Natural killer cell (primary cell): ENCODE measurements at regions not wholly inside any gene's neighbourhood (a gene's known extent, or its start where the extent isn't known, plus 50 kb on each side); places are given as distances from the start of the nearest gene placed in this dataset.

Source experiments
- ATAC-seq, 3 donors: fragments of 150-1000 bp in 2 of 3; fragments of 200-7000 bp in 1 of 3; cut with Tn5 transposase; 1 replicate in 1 of 3; 2 replicates in 2 of 3; pipeline ENCODE4 v1.10.0; 2021; ENCODE audit warnings: mild to moderate bottlenecking in 2 of 3, moderate library complexity in 2 of 3
- DNase-seq, 2 donors: peaks; one replicate each; pipeline versions ENCODE4 v3.0.0 to v3.0.0-alpha.2; 2013 to 2021; ENCODE audit warnings: mixed read lengths in 1 of 2
- H3K27ac ChIP-seq: one replicate; pipeline ENCODE4 v1.5.1; 2013; ENCODE audit warnings: mild to moderate bottlenecking, low read length
- H3K27me3 ChIP-seq: one replicate; pipeline ENCODE4 v1.6.1; 2013; ENCODE audit warnings: low read length; ENCODE audit not compliant: control insufficient read depth, insufficient read depth
- H3K36me3 ChIP-seq: one replicate; pipeline ENCODE4 v1.6.1; 2013; ENCODE audit warnings: low read length; ENCODE audit not compliant: control insufficient read depth, insufficient read depth
- H3K4me1 ChIP-seq: one replicate; pipeline ENCODE4 v1.6.1; 2013; ENCODE audit warnings: low read length; ENCODE audit not compliant: control insufficient read depth, insufficient read depth
- H3K4me3 ChIP-seq: one replicate; pipeline ENCODE4 v1.5.1; 2013; ENCODE audit warnings: low read length
- H3K9me3 ChIP-seq: one replicate; pipeline ENCODE4 v1.6.1; 2013; ENCODE audit warnings: low read length; ENCODE audit not compliant: control insufficient read depth, insufficient read depth
- H3K27ac Mint-ChIP-seq, 2 donors: one replicate each; pipeline ENCODE4 v1.8.0; 2022; ENCODE audit warnings: mild to moderate bottlenecking in 2 of 2, mixed read lengths in 2 of 2, moderate library complexity in 1 of 2
- H3K27me3 Mint-ChIP-seq, 2 donors: one replicate each; pipeline ENCODE4 v1.8.0; 2022; ENCODE audit warnings: low read depth in 2 of 2, mixed read lengths in 2 of 2
- H3K36me3 Mint-ChIP-seq: one replicate; pipeline ENCODE4 v1.8.0; 2022; ENCODE audit warnings: mixed read lengths
- H3K4me1 Mint-ChIP-seq, 2 donors: one replicate each; pipeline ENCODE4 v1.8.0; 2022; ENCODE audit warnings: mixed read lengths in 2 of 2
- H3K4me3 Mint-ChIP-seq: one replicate; pipeline ENCODE4 v1.8.0; 2022; ENCODE audit warnings: mild to moderate bottlenecking, moderate library complexity, mixed read lengths
- H3K9me3 Mint-ChIP-seq, 2 donors: one replicate each; pipeline ENCODE4 v1.8.0; 2022; ENCODE audit warnings: mixed read lengths in 2 of 2
- CTCF ChIP-seq: fragments of 200-600 bp; IDR thresholded peaks from one replicate; pipeline ENCODE4 v1.8.0; 2022; ENCODE audit warnings: antibody characterized with exemption
- WGBS: methylation state at CpG from one replicate; pipeline ENCODE4 v1.1.7; 2013; ENCODE audit warnings: missing lambda C conversion rate; ENCODE audit not compliant: insufficient coverage; 5-methylcytosine and 5-hydroxymethylcytosine counted together
- intact Hi-C: fragments of 100-400 bp; cut with micrococcal nuclease; formaldehyde crosslinking; loops from one replicate; pipeline ENCODE4 v1.14.2; 2022

GRCh38 chr12:124165695-124166094, 129.2 kb upstream of the RFLNA start:
- H3K9me3 Mint-ChIP-seq = no peaks in the 10 kb centered on the region
- Histone ChIP-seq H3K4me3 (no peak overlapping the region), H3K4me1 (no peaks in the 10 kb centered on the region), H3K27me3 (no peaks in the 10 kb centered on the region), H3K36me3 (no peaks in the 10 kb centered on the region), H3K27ac (no peak overlapping the region), H3K9me3 (no peaks in the 10 kb centered on the region)
- no peaks in the 10 kb centered on the region for H3K36me3 Mint-ChIP-seq
- WGBS = 57% methylated on average over 1 of the region's 2 CpGs
- peaks cover 0 to 7% of the 10 kb centered on the region in 2 donors for H3K4me1 Mint-ChIP-seq
- H3K27me3 Mint-ChIP-seq = peaks cover 0 to 6% of the 10 kb centered on the region in 2 donors
- no peak overlapping the region for H3K27ac Mint-ChIP-seq
- no peak for TF ChIP-seq CTCF
- no peak for ATAC-seq
- H3K4me3 Mint-ChIP-seq = no peak overlapping the region
- intact Hi-C loops = no loop called here
- no peak for DNase-seq

- TF ChIP-seq CTCF = no peak
- no peaks in the 10 kb centered on the region for H3K4me1 ChIP-seq
- H3K27me3 ChIP-seq = no peaks in the 10 kb centered on the region
- H3K9me3 ChIP-seq = no peaks in the 10 kb centered on the region
- no peak overlapping the region for H3K27ac Mint-ChIP-seq
- H3K4me3 Mint-ChIP-seq = no peak overlapping the region
- peaks cover 6% of the 10 kb centered on the region in 2 donors for H3K27me3 Mint-ChIP-seq
- H3K9me3 Mint-ChIP-seq = no peaks in the 10 kb centered on the region
- no peak for ATAC-seq
- H3K4me1 Mint-ChIP-seq = peaks cover 0 to 7% of the 10 kb centered on the region in 2 donors
- H3K36me3 Mint-ChIP-seq = no peaks in the 10 kb centered on the region
- H3K27ac ChIP-seq = no peak overlapping the region
- intact Hi-C loops = no loop called here
- no peak overlapping the region for H3K4me3 ChIP-seq
- no peak for DNase-seq
- no peaks in the 10 kb centered on the region for H3K36me3 ChIP-seq
- 93% methylated on average over 21 of the region's 21 CpGs for WGBS
Observed at GRCh38 chr12:124167141-124167540, 127.8 kb upstream of the RFLNA start.

- Histone ChIP-seq H3K27me3 (no peaks in the 10 kb centered on the region), H3K27ac (no peak overlapping the region), H3K4me3 (no peak overlapping the region), H3K36me3 (no peaks in the 10 kb centered on the region), H3K4me1 (no peaks in the 10 kb centered on the region), H3K9me3 (no peaks in the 10 kb centered on the region)
- DNase-seq = no peak
- no peak overlapping the region for H3K4me3 Mint-ChIP-seq
- peaks cover 0 to 7% of the 10 kb centered on the region in 2 donors for H3K4me1 Mint-ChIP-seq
- 94% methylated on average over 6 of the region's 8 CpGs for WGBS
- no peaks in the 10 kb centered on the region for H3K36me3 Mint-ChIP-seq
- intact Hi-C loops = no loop called here
- TF ChIP-seq CTCF = no peak
- H3K9me3 Mint-ChIP-seq = no peaks in the 10 kb centered on the region
- no peak overlapping the region for H3K27ac Mint-ChIP-seq
- H3K27me3 Mint-ChIP-seq = peaks cover 6% of the 10 kb centered on the region in 2 donors
- no peak for ATAC-seq
Observed at GRCh38 chr12:124168016-124168786, 126.7 kb upstream of the RFLNA start.
